Fibroblast of pulmonary artery (primary cell): ENCODE measurements at regions not wholly inside any gene's neighbourhood (a gene's known extent, or its start where the extent isn't known, plus 50 kb on each side); places are given as distances from the start of the nearest gene placed in this dataset.

Experiments
- DNase-seq: peaks from one replicate; pipeline ENCODE4 v3.0.0-alpha.2; 2010; ENCODE audit warnings: low read depth
- H3K4me3 ChIP-seq: replicated peaks from 2 replicates; pipeline ENCODE4 v1.5.1; 2011; ENCODE audit warnings: low read depth, mild to moderate bottlenecking, control low read depth, low read length, moderate library complexity
- TF ChIP-seq, protein P1 (sequence below): IDR thresholded peaks from 2 replicates; pipeline ENCODE4 v1.5.1; 2011; ENCODE audit warnings: mild to moderate bottlenecking, control low read depth, low read length, inconsistent platforms; ENCODE audit errors: missing control alignments

- H3K4me3 ChIP-seq = no peak overlapping the region
- no peak for DNase-seq
- TF ChIP-seq, protein P1, sequence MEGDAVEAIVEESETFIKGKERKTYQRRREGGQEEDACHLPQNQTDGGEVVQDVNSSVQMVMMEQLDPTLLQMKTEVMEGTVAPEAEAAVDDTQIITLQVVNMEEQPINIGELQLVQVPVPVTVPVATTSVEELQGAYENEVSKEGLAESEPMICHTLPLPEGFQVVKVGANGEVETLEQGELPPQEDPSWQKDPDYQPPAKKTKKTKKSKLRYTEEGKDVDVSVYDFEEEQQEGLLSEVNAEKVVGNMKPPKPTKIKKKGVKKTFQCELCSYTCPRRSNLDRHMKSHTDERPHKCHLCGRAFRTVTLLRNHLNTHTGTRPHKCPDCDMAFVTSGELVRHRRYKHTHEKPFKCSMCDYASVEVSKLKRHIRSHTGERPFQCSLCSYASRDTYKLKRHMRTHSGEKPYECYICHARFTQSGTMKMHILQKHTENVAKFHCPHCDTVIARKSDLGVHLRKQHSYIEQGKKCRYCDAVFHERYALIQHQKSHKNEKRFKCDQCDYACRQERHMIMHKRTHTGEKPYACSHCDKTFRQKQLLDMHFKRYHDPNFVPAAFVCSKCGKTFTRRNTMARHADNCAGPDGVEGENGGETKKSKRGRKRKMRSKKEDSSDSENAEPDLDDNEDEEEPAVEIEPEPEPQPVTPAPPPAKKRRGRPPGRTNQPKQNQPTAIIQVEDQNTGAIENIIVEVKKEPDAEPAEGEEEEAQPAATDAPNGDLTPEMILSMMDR = no peak
Measured at GRCh38 chr4:83821493-83821892, 285.6 kb downstream of the GPAT3 start.

DNA sequence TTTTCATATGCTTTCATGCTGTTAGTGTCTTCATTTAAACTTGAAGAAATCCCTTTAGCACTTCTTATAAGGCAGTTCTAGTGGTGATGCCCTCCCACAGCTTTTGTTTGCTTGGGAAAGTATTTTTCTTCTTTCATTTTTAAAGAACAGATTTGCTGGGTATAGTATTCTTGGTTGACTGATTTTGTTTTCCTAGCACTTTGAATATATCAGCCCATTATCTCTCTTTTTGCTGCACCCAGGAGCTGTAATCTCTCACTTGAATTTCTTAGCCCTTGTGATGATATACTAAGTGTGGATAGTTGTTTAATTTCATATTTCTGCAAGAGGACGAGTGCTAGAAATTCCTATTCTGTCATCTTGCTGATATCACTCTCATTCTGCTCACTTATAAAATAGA is 283.7 kb downstream of the GPAT3 start:
- TF ChIP-seq, protein P1 = no peak
- DNase-seq = no peak
- no peak overlapping the region for H3K4me3 ChIP-seq

DNA sequence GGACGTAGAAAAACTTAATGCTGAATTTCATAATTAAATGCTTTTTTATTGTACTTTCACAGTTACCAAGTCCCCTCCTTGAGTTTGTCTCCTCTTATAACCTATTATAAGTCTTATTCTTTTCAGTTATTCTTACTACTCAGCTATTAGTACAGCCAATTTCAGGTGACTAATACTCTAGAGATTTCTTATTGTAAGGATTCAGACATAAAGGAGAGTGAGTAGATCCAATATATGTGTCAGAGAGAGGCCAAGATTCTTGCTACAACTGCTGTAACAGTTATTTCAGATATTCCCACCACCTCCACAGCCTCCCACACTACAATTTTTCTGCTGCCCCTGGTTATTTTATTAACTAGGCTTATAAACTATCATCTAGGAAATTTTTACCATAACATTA is 274.5 kb downstream of the GPAT3 start:
- TF ChIP-seq, protein P1 = no peak
- DNase-seq = no peak
- no peak overlapping the region for H3K4me3 ChIP-seq

- TF ChIP-seq, protein P1 = no peak
- H3K4me3 ChIP-seq = no peak overlapping the region
- no peak for DNase-seq
Measured at GRCh38 chr4:83809581-83809980, 273.7 kb downstream of the GPAT3 start.

GRCh38 chr4:83793481-83793880 is 257.6 kb downstream of the GPAT3 start:
- TF ChIP-seq, protein P1 = no peak
- DNase-seq = no peak

DNA sequence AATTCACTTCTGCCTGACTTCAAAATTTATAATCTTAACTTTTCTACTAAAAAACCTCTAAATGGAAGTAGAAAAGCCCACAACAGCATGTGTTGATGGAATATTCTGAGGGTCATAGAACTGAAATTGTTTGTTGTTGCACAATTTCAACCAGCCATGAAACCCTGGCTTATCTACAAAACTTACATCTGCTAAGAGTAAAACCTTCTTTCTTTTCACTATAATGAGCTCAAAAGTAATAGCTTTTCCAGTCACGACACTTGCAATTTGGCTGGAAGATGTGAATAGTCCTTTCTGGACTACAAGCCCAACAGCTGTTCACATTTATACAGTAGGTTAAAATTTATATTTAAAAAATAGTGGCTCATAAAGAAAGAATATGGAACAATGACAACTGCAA is 250.0 kb downstream of the GPAT3 start:
- H3K4me3 ChIP-seq = no peak overlapping the region
- no peak for DNase-seq
- TF ChIP-seq, protein P1 = no peak

More at GRCh38 chr4:83793481-83793880, 257.6 kb downstream of the GPAT3 start:
- H3K4me3 ChIP-seq = no peak overlapping the region

GRCh38 chr4:83783215-83783614 is 247.3 kb downstream of the GPAT3 start:
- TF ChIP-seq, protein P1 = no peak
- DNase-seq = no peak
- H3K4me3 ChIP-seq = no peak overlapping the region
